ENCODE measurements at regions not wholly inside any gene's neighbourhood (a gene's known extent, or its start where the extent isn't known, plus 50 kb on each side); places are given as distances from the start of the nearest gene placed in this dataset.
"Not testable (repeated sequence)": the region's sequence is repeated elsewhere in the genome, so short reads cannot be mapped to it uniquely, and the experiment has no call there.

DNA sequence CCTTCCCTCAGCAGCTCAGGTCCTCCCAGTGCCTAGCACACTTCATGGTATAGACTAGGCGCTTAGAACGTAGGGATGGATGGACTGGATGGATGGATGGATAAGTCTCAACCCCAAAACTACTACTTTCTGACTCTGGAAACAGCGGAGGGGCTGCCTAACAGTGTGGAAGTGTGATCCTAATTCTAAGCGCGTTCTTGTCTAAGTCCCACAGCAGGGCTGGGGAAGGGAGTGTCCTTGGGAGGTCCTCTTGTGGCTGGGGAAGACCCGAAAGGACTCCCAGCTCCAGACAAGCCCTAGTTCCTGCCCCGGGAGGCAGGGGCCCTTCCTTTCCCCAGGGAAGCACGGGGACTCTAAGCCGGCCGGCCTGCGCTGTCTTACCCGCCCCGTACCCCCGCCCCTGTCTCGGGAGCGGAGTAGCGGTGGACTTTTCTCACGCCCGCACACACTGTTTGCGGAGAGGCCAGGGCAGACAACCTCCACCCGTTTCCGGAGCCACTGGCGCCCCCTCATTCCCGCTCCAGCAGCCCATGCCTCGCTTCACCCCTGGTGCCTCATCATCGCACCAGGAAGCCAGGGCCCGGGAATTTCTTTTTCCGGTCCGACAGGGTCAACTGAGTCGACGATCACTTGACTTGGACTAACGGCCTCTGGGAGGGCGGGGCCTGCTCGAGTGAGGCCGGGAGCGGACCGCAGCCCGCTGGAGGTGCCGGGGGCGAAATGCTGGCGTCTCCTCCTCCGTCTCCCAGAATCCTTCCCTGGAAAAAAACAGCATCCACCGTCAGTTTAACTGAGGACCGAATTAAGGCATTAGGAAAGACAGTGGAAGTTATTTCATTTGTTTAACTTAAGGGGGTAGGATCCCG lies 133.3 kb downstream of the TBC1D2B start:
- H3K4me3 ChIP-seq (ENCODE audit: low read depth, low read length): peak overlapping the region; percentile 31
- TF ChIP-seq, protein P1, sequence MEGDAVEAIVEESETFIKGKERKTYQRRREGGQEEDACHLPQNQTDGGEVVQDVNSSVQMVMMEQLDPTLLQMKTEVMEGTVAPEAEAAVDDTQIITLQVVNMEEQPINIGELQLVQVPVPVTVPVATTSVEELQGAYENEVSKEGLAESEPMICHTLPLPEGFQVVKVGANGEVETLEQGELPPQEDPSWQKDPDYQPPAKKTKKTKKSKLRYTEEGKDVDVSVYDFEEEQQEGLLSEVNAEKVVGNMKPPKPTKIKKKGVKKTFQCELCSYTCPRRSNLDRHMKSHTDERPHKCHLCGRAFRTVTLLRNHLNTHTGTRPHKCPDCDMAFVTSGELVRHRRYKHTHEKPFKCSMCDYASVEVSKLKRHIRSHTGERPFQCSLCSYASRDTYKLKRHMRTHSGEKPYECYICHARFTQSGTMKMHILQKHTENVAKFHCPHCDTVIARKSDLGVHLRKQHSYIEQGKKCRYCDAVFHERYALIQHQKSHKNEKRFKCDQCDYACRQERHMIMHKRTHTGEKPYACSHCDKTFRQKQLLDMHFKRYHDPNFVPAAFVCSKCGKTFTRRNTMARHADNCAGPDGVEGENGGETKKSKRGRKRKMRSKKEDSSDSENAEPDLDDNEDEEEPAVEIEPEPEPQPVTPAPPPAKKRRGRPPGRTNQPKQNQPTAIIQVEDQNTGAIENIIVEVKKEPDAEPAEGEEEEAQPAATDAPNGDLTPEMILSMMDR (IDR thresholded peaks at IDR 0.05; ENCODE audit: low read depth, low read length, missing control alignments): no peak
- peak; percentile 18 for DNase-seq (ENCODE audit: low read depth)
- in situ Hi-C loops (cut with HindIII; ENCODE audit: low sequenced_read_pairs): no loop called here

DNA sequence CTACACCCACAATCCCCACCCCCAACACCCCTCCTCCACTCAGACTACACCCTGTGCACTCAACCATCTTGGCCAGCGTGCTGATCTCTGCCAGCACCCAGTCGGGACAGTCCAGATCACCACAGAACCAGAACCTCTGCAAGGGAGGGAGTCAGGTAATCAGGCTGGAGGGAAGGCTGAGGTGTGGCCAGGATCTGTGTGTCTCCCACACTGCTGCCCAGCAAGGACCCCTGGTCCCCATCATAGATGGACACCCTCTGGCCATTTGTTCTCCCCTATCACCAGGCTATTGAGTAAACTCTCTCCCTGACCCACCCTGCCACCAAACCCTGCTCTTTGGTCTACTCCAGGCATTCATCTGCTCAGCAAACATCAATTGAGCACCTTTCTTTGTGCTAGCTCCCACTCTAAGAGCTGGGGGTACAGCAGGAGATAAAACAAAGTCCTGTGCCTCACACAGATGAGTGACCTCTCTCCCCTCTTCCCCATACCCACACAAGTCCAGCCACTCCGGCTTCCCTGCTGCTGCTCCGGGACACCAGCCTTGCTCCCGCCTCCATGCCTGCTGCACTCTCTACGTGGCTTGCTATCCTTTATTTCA lies 134.8 kb downstream of the TBC1D2B start:
- DNase-seq (ENCODE audit: low read depth): no peak
- H3K4me3 ChIP-seq (ENCODE audit: low read depth, low read length): no peak overlapping the region
- TF ChIP-seq, protein P1 (IDR thresholded peaks at IDR 0.05; ENCODE audit: low read depth, low read length, missing control alignments): no peak
- in situ Hi-C loops (cut with HindIII; ENCODE audit: low sequenced_read_pairs): no loop called here

DNA sequence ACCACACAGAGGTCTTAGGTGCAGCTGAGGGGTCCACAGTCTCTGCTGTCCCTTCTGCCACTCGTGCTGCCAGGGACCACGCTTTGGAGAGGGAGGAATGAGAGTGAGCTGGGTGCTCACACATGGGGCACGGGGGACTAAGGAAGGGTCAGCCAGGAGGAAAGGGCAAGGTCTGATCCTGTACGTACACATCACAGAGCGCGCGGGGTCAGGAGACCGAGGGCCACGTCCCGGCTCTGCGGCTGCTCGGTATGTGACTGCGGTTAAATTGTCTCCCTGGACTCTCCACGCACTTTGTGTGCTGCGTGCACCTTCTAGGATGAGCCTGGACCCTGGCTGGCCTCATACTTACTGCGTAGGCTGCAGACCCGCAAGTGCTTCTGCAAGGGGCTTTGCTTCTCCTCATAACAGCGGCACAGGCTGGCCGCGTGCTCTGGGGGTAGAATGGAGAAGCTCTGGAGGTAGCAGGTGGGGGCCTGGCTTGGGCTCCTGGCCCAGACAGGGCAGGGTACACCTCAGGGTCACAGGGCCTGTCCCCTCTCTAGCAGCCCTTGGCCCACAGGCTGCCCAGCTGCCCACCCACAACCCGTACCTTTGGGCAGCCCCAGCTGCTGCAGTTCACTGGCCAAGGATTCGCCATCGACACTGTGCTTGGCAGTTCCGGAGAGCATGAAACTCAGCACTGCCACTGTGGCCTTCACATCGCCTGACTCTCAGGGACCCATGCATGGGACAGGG lies 136.3 kb downstream of the TBC1D2B start:
- DNase-seq (ENCODE audit: low read depth); H3K4me3 ChIP-seq (ENCODE audit: low read depth, low read length); in situ Hi-C loops (cut with HindIII; ENCODE audit: low sequenced_read_pairs): not testable (repeated sequence)

DNA sequence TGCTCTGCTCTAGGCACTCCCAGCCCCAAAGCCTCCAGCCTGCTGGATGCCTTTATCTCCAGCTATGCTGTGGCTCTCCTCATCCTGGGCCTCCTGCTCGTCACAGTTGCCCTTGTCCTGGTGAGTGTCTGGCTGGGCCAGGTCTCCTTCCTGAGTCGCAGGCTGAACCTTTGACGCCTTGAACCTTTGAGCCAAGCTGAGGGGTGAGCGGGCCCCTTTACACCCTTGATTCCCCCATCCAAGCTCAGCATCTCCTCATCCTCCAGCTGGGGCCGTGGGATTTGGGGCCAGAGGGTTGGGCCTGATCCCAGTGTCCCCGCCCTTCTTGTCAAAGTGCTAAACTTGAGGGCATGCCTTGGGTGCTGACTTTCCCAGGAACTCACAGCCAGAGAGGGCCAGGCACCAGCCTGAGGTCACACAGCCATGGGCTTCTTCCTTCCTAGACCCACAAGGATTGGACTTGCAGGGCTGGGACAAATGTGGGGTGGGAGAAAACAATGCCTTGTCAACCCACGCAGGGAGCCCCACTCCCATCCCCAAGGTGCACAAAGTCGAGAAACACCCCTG lies 137.0 kb downstream of the TBC1D2B start:
- TF ChIP-seq, protein P1 (IDR thresholded peaks at IDR 0.05; ENCODE audit: low read depth, low read length, missing control alignments): no peak
- in situ Hi-C loops (cut with HindIII; ENCODE audit: low sequenced_read_pairs): no loop called here
- DNase-seq (ENCODE audit: low read depth): no peak
- no peak overlapping the region for H3K4me3 ChIP-seq (ENCODE audit: low read depth, low read length)

DNA sequence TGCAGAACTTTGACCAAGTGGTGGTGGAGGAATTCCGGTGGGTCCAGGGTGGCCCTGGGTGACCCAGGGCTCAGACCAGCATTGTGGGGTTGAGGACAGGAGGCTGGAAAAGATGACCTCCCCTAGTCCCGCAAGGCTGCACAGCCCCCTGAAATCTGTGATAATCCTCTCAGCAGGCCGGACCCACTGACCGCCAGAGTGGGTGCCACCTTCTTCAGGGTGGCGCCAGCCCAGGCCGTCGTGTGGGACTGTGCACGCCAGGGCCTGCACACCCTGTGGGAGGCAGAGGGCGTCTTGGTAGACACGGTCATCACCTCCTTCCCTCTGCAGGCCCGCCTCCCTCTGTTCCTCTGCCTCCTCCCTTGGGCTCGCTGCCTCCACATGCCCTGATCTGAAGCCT lies 137.7 kb downstream of the TBC1D2B start:
- DNase-seq (ENCODE audit: low read depth): no peak
- H3K4me3 ChIP-seq (ENCODE audit: low read depth, low read length): no peak overlapping the region
- TF ChIP-seq, protein P1 (IDR thresholded peaks at IDR 0.05; ENCODE audit: low read depth, low read length, missing control alignments): no peak
- in situ Hi-C loops (cut with HindIII; ENCODE audit: low sequenced_read_pairs): no loop called here

DNA sequence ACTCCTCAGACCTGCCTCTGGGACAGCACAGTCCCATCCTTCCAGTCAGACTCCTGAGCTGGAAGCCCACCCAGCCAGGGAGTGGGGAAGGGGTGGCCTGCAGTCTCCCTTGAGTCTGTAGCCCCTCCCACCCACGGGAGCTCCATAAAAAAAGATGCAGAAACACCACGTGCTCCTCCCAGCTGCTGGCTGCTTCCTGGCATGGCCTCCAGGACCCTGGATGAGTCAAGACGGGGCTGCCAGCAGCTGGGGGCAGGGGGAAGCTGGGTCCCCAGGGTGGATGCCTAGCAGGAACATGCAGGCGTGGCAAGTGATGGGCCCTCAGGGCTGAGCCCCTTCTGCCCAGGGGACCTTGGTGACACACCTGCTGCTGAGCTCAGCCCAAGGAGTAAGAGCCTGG lies 138.5 kb downstream of the TBC1D2B start:
- DNase-seq (ENCODE audit: low read depth); in situ Hi-C loops (cut with HindIII; ENCODE audit: low sequenced_read_pairs); H3K4me3 ChIP-seq (ENCODE audit: low read depth, low read length): not testable (repeated sequence)

DNA sequence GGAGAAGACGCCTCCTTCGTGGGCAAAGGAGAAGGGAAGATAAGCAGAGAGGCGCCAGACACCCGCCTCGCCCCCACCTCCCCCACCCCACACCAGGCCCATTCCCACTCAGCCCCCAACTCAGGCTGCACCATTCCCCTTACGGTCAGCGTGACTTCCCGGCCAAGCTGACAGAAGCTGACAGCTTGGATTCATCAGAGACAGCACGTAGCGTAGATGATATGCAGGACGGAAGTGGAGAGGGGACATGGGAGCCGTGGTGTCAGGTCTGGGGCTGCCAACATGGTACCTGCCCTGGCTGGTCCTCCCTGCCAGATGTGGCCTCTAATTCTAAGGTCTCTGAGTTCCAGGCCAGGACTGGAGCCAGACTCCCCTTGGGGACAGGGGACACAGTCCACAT lies 139.0 kb downstream of the TBC1D2B start:
- in situ Hi-C loops (cut with HindIII; ENCODE audit: low sequenced_read_pairs); DNase-seq (ENCODE audit: low read depth); H3K4me3 ChIP-seq (ENCODE audit: low read depth, low read length): not testable (repeated sequence)

DNA sequence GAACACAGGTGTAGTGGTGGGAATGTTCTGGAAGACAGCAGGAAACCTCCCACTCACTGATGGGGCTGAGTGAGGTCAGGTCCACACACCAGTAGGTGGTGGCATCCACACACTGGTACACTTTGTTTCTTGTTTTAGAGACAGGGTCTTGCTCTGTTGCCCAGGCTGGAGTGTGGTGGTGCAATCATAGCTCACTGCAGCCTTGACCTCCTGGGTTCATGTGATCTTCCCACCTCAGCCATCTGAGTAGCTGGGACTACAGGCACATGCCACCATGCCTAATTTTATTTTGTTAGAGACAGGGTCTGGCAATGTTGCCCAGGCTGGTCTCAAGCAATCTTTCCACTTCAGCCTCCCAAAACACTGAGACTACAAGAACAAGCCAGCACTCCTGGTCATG lies 140.9 kb downstream of the TBC1D2B start:
- in situ Hi-C loops (cut with HindIII; ENCODE audit: low sequenced_read_pairs); H3K4me3 ChIP-seq (ENCODE audit: low read depth, low read length); DNase-seq (ENCODE audit: low read depth): not testable (repeated sequence)

DNA sequence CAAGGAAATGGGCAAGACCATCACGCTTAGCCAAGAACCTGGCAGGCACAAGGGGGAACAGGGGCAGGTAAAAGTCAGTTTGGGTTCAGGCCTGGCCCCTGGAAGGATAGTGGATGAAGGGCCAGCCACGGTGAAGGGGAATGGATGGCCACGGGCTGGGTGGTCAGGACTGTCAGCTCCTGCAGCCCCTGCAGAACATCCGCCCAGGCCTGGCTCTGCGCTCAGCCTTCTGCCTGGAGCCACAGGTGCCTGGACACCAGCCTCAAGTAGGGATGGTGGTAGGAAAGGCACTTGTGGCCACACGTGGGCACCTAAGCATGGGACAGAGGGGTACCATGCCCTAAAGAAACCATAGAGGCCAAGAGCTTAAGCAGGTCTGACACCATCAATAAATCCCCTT lies 143.0 kb downstream of the TBC1D2B start:
- H3K4me3 ChIP-seq (ENCODE audit: low read depth, low read length); in situ Hi-C loops (cut with HindIII; ENCODE audit: low sequenced_read_pairs); DNase-seq (ENCODE audit: low read depth): not testable (repeated sequence)

DNA sequence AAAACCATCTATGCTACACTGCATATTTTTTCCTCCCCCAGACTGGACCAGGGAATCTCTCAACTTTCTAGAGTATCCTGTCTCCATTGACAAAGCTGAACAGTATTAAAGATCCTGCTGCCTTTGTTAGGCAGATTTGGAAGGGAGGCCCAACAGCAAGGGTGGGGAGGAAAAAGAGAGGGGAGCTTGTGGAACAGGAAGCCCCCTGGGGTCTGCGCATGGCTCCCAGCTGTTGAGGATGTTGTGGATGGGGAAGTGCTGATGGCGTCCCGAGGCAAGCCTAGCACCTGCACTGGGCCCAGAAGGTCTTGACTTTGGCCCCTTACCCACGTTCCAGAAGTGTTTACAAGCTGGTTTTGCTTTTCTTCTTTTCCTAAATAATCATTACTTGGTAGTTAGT lies 146.6 kb downstream of the TBC1D2B start:
- DNase-seq (ENCODE audit: low read depth); H3K4me3 ChIP-seq (ENCODE audit: low read depth, low read length); in situ Hi-C loops (cut with HindIII; ENCODE audit: low sequenced_read_pairs): not testable (repeated sequence)

DNA sequence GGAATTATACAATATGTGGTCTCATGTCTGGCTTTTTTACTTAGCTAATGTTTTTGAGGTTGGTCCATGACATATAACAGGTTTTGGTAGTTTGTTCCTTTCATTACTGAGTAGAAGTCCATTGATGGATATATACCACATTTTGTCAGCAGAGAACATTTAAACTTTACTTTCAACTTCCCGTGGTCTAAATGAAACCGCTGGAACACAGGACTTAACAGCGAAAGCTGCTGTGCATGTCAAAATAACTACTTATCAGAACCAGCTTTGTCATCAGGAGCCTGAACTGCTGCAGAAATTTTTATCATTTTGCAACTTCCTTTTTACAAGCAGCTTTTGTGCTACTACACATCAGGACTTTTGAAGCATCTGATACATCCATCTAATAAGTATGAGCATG lies 147.0 kb downstream of the TBC1D2B start:
- DNase-seq (ENCODE audit: low read depth); H3K4me3 ChIP-seq (ENCODE audit: low read depth, low read length); in situ Hi-C loops (cut with HindIII; ENCODE audit: low sequenced_read_pairs): not testable (repeated sequence)

DNA sequence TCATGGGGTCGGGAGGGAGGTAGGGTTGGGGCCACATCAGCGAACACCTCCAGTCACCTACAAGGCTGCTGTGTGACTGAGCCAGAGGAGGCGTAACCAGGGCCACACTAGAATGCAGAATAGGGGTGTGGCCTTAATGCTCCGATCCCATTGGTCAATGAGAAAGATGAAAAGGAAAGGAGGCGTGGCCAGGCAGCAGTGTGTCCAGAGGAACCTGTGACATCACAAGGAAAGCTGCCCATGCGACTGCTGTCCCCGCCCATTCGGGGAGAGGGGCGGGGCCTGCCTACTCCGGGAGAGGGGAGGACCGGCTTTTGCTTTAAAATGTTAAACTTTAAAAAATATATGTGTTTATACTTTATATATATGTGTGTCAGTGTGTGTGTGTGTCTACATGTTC lies 150.7 kb downstream of the TBC1D2B start:
- H3K4me3 ChIP-seq (ENCODE audit: low read depth, low read length); in situ Hi-C loops (cut with HindIII; ENCODE audit: low sequenced_read_pairs); DNase-seq (ENCODE audit: low read depth): not testable (repeated sequence)

Data from astrocyte of the cerebellum (primary cell).